ENCODE measurements at regions not wholly inside any gene's neighbourhood (a gene's known extent, or its start where the extent isn't known, plus 50 kb on each side); places are given as distances from the start of the nearest gene placed in this dataset.

DNA sequence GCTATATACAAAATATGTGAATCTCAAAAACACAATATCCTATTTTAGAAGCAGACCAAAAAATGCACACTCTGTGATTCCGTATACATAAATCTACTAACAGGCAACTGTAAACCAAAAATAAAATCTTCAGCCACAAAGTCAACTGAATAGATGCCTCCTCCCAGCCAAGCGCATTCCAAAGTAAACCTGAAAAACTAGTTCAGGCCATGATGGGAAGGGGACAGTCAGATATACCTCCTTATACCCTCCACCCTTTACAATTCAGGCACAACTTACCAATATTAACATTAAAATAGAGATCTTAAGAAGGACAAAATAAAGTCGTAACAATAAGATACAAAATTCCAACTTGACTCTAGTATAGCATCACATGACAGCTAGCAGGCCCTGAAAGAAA is 1604.5 kb upstream of the NUDT12 start:
- CTCF ChIA-PET, result no interaction called here

More for the DNA sequence above, 1604.5 kb upstream of the NUDT12 start:
- Histone ChIP-seq H4K20me1 (replicated peaks; ENCODE audit: control insufficient read depth, extremely low read depth, insufficient read depth, low read length) (no peaks in the 10 kb centered on the region), H2AFZ (ENCODE audit: low read depth, low read length) (no peak overlapping the region), H3K79me2 (ENCODE audit: control insufficient read depth, insufficient read depth, low read length) (no peaks in the 10 kb centered on the region), H3K27ac (ENCODE audit: insufficient read depth, low read depth, low read length) (no peak overlapping the region), H3K4me3 (replicated peaks in 1 of 3; ENCODE audit: insufficient read depth in 1 of 3, low read depth in 1 of 3, low read length in 3 of 3) (no peak overlapping the region), H3K4me2 (ENCODE audit: insufficient read depth, low read length) (no peak overlapping the region), H3K27me3 (ENCODE audit: control insufficient read depth in 2 of 2, insufficient read depth in 2 of 2, low read length in 2 of 2) (no peaks in the 10 kb centered on the region), H3K9me3 (replicated peaks; ENCODE audit: control insufficient read depth, insufficient read depth, low read length) (no peaks in the 10 kb centered on the region), H3K9ac (replicated peaks; ENCODE audit: extremely low read depth, insufficient read depth, low read length) (no peak overlapping the region), H3K9me1 (replicated peaks; ENCODE audit: control insufficient read depth, extremely low read depth, insufficient read depth, low read length) (no peaks in the 10 kb centered on the region), H3K4me1 (ENCODE audit: control insufficient read depth, extremely low read depth, insufficient read depth, low read length) (no peaks in the 10 kb centered on the region), H3K36me3 (ENCODE audit: control insufficient read depth in 2 of 2, extremely low read depth in 1 of 2, insufficient read depth in 2 of 2, low read length in 2 of 2) (no peaks in the 10 kb centered on the region)
- BruUV-seq (replicated peaks), result no TSS peak
- dilution Hi-C loops (cut with MboI; ENCODE audit: extremely low pct_ligation_motif_present, low sequenced_read_pairs) (no loop called here), intact Hi-C loops (cut with micrococcal nuclease) (no loop called here)
- no peak for TF ChIP-seq CTCF (IDR thresholded peaks at IDR 0.05; ENCODE audit: extremely low read depth in 1 of 2, insufficient read depth in 1 of 2, low read depth in 1 of 2, low read length in 2 of 2)
- TF ChIP-seq POLR2A (IDR thresholded peaks at IDR 0.05; ENCODE audit: low read depth, low read length), result no peak
- TF ChIP-seq JUN (IDR thresholded peaks at IDR 0.05; ENCODE audit: borderline replicate concordance, insufficient read depth, insufficient read length, low read depth), result no peak
- no peak for TF ChIP-seq POLR2AphosphoS5 (IDR thresholded peaks at IDR 0.05; ENCODE audit: insufficient read depth, low read depth, low read length)
- TF ChIP-seq FOS (IDR thresholded peaks at IDR 0.05; ENCODE audit: borderline replicate concordance, insufficient read depth, low read length), result no peak
- no peak for TF ChIP-seq GATA2 (IDR thresholded peaks at IDR 0.05; ENCODE audit: insufficient read depth, insufficient read length, low read depth, low read length)
- TF ChIP-seq, protein P1, sequence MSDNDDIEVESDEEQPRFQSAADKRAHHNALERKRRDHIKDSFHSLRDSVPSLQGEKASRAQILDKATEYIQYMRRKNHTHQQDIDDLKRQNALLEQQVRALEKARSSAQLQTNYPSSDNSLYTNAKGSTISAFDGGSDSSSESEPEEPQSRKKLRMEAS (IDR thresholded peaks at IDR 0.05; ENCODE audit: insufficient read depth, insufficient read length), result no peak
- no peak for TF ChIP-seq EZH2 (IDR thresholded peaks at IDR 0.05; ENCODE audit: borderline replicate concordance, low read depth, low read length, severe bottlenecking)
- TF ChIP-seq MYC (IDR thresholded peaks at IDR 0.05; ENCODE audit: low read depth, low read length), result no peak
- POLR2A ChIA-PET, result no interaction called here
- no peak for DNase-seq (ENCODE audit: low read depth, low spot score)
- FAIRE-seq, result no peak

All from endothelial cell of umbilical vein (primary cell).